Gastroesophageal sphincter (tissue), 3 donors: ENCODE measurements at regions not wholly inside any gene's neighbourhood (a gene's known extent, or its start where the extent isn't known, plus 50 kb on each side); places are given as distances from the start of the nearest gene placed in this dataset.

Experiments used
- POLR2A ChIP-seq, 2 donors: fragments of 450-650 bp; IDR thresholded peaks; one replicate each; pipeline ENCODE4 v1.6.1; 2017; ENCODE audit warnings: antibody characterized with exemption in 2 of 2, mild to moderate bottlenecking in 2 of 2, moderate library complexity in 1 of 2
- TF ChIP-seq, protein P1 (sequence below), 4 experiments: fragments of 200-600 bp in 2 of 4; fragments of 450-650 bp in 2 of 4; sonication (generic) in 1 of 4; IDR thresholded peaks; one replicate each; pipeline ENCODE4 v1.5.1; 2017 to 2019; ENCODE audit warnings: antibody characterized with exemption in 4 of 4, mild to moderate bottlenecking in 2 of 4, moderate library complexity in 2 of 4

- TF ChIP-seq POLR2A (IDR thresholded peaks at IDR 0.05), result no peak
- TF ChIP-seq, protein P1, sequence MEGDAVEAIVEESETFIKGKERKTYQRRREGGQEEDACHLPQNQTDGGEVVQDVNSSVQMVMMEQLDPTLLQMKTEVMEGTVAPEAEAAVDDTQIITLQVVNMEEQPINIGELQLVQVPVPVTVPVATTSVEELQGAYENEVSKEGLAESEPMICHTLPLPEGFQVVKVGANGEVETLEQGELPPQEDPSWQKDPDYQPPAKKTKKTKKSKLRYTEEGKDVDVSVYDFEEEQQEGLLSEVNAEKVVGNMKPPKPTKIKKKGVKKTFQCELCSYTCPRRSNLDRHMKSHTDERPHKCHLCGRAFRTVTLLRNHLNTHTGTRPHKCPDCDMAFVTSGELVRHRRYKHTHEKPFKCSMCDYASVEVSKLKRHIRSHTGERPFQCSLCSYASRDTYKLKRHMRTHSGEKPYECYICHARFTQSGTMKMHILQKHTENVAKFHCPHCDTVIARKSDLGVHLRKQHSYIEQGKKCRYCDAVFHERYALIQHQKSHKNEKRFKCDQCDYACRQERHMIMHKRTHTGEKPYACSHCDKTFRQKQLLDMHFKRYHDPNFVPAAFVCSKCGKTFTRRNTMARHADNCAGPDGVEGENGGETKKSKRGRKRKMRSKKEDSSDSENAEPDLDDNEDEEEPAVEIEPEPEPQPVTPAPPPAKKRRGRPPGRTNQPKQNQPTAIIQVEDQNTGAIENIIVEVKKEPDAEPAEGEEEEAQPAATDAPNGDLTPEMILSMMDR (IDR thresholded peaks at IDR 0.05), result no peak
Measured at GRCh38 chr9:29160763-29161353, 1587.6 kb upstream of the C9orf72 start.
